OCI-LY7 (cell line): ENCODE measurements at regions not wholly inside any gene's neighbourhood (a gene's known extent, or its start where the extent isn't known, plus 50 kb on each side); places are given as distances from the start of the nearest gene placed in this dataset.

Source experiments
- BruUV-seq: library from RNA; stranded (reverse); fragments of 400-500 nt; replicated peaks from 2 replicates; lab custom pipeline; 2021; lab: Mats Ljungman, UMichigan
- CTCF ChIA-PET: fragments of 300-600 bp; sonication (Branson Sonifier 250); formaldehyde crosslinking; loops from one replicate; lab custom pipeline; 2022; ENCODE audit warnings: antibody characterized with exemption; ENCODE audit not compliant: unreplicated experiment; lab: Charles Lee
- POLR2A ChIA-PET: fragments of 300-600 bp; sonication (Branson Sonifier 250); formaldehyde crosslinking; loops from one replicate; lab custom pipeline; 2022; ENCODE audit warnings: antibody characterized with exemption; lab: Charles Lee
- DNase-seq: peaks from one replicate; pipeline ENCODE4 v3.0.0-alpha.2; 2015; ENCODE audit warnings: low spot score
- H2AFZ ChIP-seq: fragments of 200-600 bp; sonication (generic), shearing (Covaris generic); 2 replicates; pipeline ENCODE4 v1.6.1; 2014; ENCODE audit warnings: mild to moderate bottlenecking, antibody characterized with exemption, low read length, moderate library complexity
- H3K27ac ChIP-seq: fragments of 200-600 bp; sonication (generic); 2 replicates; pipeline ENCODE4 v1.5.1; 2014; ENCODE audit warnings: mixed run types, low read depth, mild to moderate bottlenecking, moderate library complexity, low read length, inconsistent platforms; ENCODE audit not compliant: poor library complexity, severe bottlenecking
- H3K36me3 ChIP-seq: fragments of 200-600 bp; sonication (generic); 2 replicates; pipeline ENCODE4 v1.6.1; 2014; ENCODE audit warnings: mild to moderate bottlenecking, antibody characterized with exemption, low read length, moderate library complexity, mixed read lengths; ENCODE audit not compliant: insufficient read depth
- H3K4me1 ChIP-seq: fragments of 200-600 bp; sonication (generic); 2 replicates; pipeline ENCODE4 v1.5.1; 2014; ENCODE audit warnings: mild to moderate bottlenecking, low read length; ENCODE audit not compliant: insufficient read depth, poor library complexity, severe bottlenecking
- H3K4me2 ChIP-seq: fragments of 200-600 bp; sonication (generic); 2 replicates; pipeline ENCODE4 v1.6.1; 2014; ENCODE audit warnings: mild to moderate bottlenecking, low read length
- H3K4me3 ChIP-seq: fragments of 200-600 bp; sonication (generic); 2 replicates; pipeline ENCODE4 v1.5.1; 2014; ENCODE audit warnings: mild to moderate bottlenecking, low read depth, low read length; ENCODE audit not compliant: poor library complexity, severe bottlenecking
- H3K79me2 ChIP-seq: fragments of 200-600 bp; sonication (generic); 2 replicates; pipeline ENCODE4 v1.6.1; 2016; ENCODE audit warnings: low read depth, mild to moderate bottlenecking, low read length, moderate library complexity, mixed read lengths; ENCODE audit not compliant: insufficient read depth
- H3K9me2 ChIP-seq: fragments of 200-600 bp; sonication (generic); 2 replicates; pipeline ENCODE4 v1.6.1; 2016; ENCODE audit warnings: mild to moderate bottlenecking, low read length, mixed read lengths; ENCODE audit not compliant: insufficient read depth
- H3K9me3 ChIP-seq: fragments of 200-600 bp; sonication (generic); 2 replicates; pipeline ENCODE4 v1.6.1; 2014; ENCODE audit warnings: mild to moderate bottlenecking, mixed run types, low read length, mixed read lengths
- H4K20me1 ChIP-seq: fragments of 200-600 bp; sonication (generic); 2 replicates; pipeline ENCODE4 v1.6.1; 2014; ENCODE audit warnings: mild to moderate bottlenecking, antibody characterized with exemption, low read length, moderate library complexity, mixed read lengths; ENCODE audit not compliant: insufficient read depth
- EZH2phosphoT487 ChIP-seq: fragments of 200-600 bp; sonication (generic); IDR thresholded peaks from 2 replicates; pipeline ENCODE4 v1.6.1; 2018; ENCODE audit warnings: low read depth, borderline replicate concordance, mild to moderate bottlenecking, mixed run types, antibody characterized with exemption, low read length, moderate library complexity, mixed read lengths
- intact Hi-C: fragments of 100-400 bp; cut with micrococcal nuclease; formaldehyde crosslinking; loops from one replicate; pipeline ENCODE4 v1.10.0; 2022; ENCODE audit not compliant: unreplicated experiment
- TF ChIP-seq, protein P1 (sequence below): fragments of 200-600 bp; sonication (generic); conservative IDR thresholded peaks from 2 replicates; pipeline ENCODE4 v1.5.1; 2014; ENCODE audit warnings: mild to moderate bottlenecking, antibody characterized with exemption, low read length, moderate library complexity, mixed read lengths

DNA sequence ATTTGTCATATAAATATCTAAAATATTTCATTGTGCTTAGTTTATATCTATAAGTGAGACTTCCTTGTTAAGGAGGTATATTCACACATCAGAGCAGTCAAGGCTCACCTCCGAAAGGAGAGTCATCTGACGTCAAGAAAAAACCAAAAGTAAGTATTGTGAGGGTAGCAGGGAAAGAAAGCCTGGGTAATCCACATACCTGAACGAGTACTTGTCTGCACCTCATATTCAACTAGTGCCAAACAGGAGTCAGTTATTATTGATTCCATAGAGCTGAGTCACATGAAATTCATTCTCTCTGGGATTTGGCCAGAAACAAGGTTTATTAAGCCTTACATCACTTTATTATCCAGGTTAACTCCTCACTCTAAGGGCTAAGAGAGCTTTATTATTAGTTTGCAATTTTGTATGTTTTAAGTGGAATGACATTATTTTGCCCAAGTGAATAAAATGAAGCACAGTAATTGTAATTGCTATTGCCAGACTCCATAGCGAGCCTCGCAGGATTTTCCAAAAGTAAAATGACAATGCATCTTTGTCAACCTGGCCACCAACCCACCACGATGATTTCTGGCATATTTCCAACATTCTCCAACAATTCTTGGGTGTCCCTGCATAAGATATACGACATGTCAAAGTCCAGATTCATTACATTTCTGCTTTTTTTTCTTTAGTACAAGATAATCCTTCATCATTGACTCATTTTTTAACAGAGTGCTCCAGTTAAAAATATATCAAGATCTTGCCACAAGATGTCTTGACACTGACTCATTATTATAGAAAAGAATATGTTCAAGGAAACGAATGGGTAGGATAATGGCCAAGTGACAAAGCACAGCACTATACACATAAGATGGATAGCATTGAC lies 1210.4 kb upstream of the ACVR2A start:
- Histone ChIP-seq H3K9me2 (no peaks in the 10 kb centered on the region), H2AFZ (no peak overlapping the region), H3K4me1 (no peaks in the 10 kb centered on the region), H3K9me3 (no peaks in the 10 kb centered on the region), H3K27ac (no peak overlapping the region), H3K79me2 (no peaks in the 10 kb centered on the region), H3K4me3 (no peak overlapping the region), H3K36me3 (no peaks in the 10 kb centered on the region), H3K4me2 (no peak overlapping the region), H4K20me1 (no peaks in the 10 kb centered on the region)
- no peak for DNase-seq
- POLR2A ChIA-PET, result no interaction called here
- intact Hi-C loops, result no loop called here
- no peak for TF ChIP-seq EZH2phosphoT487
- TF ChIP-seq, protein P1, sequence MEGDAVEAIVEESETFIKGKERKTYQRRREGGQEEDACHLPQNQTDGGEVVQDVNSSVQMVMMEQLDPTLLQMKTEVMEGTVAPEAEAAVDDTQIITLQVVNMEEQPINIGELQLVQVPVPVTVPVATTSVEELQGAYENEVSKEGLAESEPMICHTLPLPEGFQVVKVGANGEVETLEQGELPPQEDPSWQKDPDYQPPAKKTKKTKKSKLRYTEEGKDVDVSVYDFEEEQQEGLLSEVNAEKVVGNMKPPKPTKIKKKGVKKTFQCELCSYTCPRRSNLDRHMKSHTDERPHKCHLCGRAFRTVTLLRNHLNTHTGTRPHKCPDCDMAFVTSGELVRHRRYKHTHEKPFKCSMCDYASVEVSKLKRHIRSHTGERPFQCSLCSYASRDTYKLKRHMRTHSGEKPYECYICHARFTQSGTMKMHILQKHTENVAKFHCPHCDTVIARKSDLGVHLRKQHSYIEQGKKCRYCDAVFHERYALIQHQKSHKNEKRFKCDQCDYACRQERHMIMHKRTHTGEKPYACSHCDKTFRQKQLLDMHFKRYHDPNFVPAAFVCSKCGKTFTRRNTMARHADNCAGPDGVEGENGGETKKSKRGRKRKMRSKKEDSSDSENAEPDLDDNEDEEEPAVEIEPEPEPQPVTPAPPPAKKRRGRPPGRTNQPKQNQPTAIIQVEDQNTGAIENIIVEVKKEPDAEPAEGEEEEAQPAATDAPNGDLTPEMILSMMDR, result no peak
- no TSS peak for BruUV-seq
- CTCF ChIA-PET, result no interaction called here

DNA sequence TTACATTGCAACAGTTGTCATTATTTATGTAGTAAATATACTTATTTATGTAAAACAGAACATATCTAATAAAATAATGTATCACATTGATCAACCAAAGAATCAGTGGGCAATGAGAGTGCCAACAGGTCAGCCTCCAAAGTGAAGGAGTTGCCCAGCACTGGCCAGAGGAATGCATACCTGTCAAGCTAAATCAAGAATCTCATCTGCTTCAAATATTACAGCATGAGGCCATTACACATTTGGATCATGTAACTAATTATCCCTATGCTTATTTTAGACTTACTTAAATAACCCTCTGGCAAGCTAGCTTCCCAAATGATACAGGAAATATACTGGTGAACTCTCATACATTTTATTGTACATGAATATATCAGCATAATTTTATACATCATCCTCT lies 1211.7 kb upstream of the ACVR2A start:
- Histone ChIP-seq H3K9me3 (no peaks in the 10 kb centered on the region), H3K79me2 (no peaks in the 10 kb centered on the region), H3K4me2 (no peak overlapping the region), H2AFZ (no peak overlapping the region), H3K9me2 (no peaks in the 10 kb centered on the region), H3K4me3 (no peak overlapping the region), H3K36me3 (no peaks in the 10 kb centered on the region), H3K4me1 (no peaks in the 10 kb centered on the region), H4K20me1 (no peaks in the 10 kb centered on the region), H3K27ac (no peak overlapping the region)
- ChIA-PET POLR2A (no interaction called here), CTCF (no interaction called here)
- TF ChIP-seq EZH2phosphoT487, result no peak
- TF ChIP-seq, protein P1, result no peak
- intact Hi-C loops, result no loop called here
- no peak for DNase-seq
- BruUV-seq, result no TSS peak

- Histone ChIP-seq H3K4me1 (no peaks in the 10 kb centered on the region), H3K9me2 (no peaks in the 10 kb centered on the region), H3K79me2 (no peaks in the 10 kb centered on the region), H3K4me2 (no peak overlapping the region), H3K27ac (no peak overlapping the region), H3K36me3 (no peaks in the 10 kb centered on the region), H2AFZ (no peak overlapping the region), H3K4me3 (no peak overlapping the region), H3K9me3 (no peaks in the 10 kb centered on the region), H4K20me1 (no peaks in the 10 kb centered on the region)
- BruUV-seq, result no TSS peak
- CTCF ChIA-PET, result no interaction called here
- intact Hi-C loops, result no loop called here
- TF ChIP-seq, protein P1, result no peak
- no peak for TF ChIP-seq EZH2phosphoT487
- no peak for DNase-seq
- POLR2A ChIA-PET, result no interaction called here
These were observed 1212.1 kb upstream of the ACVR2A start for GRCh38 chr2:146632707-146633106.
